CD4-positive, alpha-beta T cell (primary cell): ENCODE measurements at regions not wholly inside any gene's neighbourhood (a gene's known extent, or its start where the extent isn't known, plus 50 kb on each side); places are given as distances from the start of the nearest gene placed in this dataset.

Experiments used
- ATAC-seq: fragments of 200-7000 bp; cut with Tn5 transposase; one replicate; pipeline ENCODE4 v1.10.0; 2022; ENCODE audit warnings: mild to moderate bottlenecking; ENCODE audit not compliant: poor library complexity
- CTCF ChIA-PET: fragments of 350-600 bp; sonication (Branson Sonifier 250); formaldehyde crosslinking; loops from one replicate; lab custom pipeline; 2021; ENCODE audit warnings: antibody characterized with exemption, inconsistent platforms; lab: Charles Lee
- POLR2A ChIA-PET: fragments of 350-600 bp; sonication (Branson Sonifier 250); formaldehyde crosslinking; loops from one replicate; lab custom pipeline; 2021; ENCODE audit warnings: antibody characterized with exemption, inconsistent platforms; lab: Charles Lee
- DNase-seq, 14 experiments: peaks; one replicate each; pipeline ENCODE4 v3.0.0-alpha.2; 2013 to 2020; ENCODE audit warnings: mixed read lengths in 2 of 14
- H3K27ac ChIP-seq, 2 donors: one replicate each; pipeline versions ENCODE4 v1.5.1 to v1.7.0; 2013; ENCODE audit warnings: low read length in 2 of 2, low read depth in 1 of 2, mild to moderate bottlenecking in 1 of 2
- H3K27me3 ChIP-seq, 2 experiments: 1 replicate in 1 of 2; 2 replicates in 1 of 2; pipeline versions ENCODE4 v1.6.1 to v1.7.0; 2013; ENCODE audit warnings: low read length in 2 of 2, control low read depth in 1 of 2, mild to moderate bottlenecking in 1 of 2, moderate library complexity in 1 of 2; ENCODE audit not compliant: insufficient read depth in 2 of 2, control insufficient read depth in 1 of 2
- H3K36me3 ChIP-seq: one replicate; pipeline ENCODE4 v1.6.1; 2013; ENCODE audit warnings: low read length, control low read depth; ENCODE audit not compliant: insufficient read depth
- H3K4me1 ChIP-seq: one replicate; pipeline ENCODE4 v1.6.1; 2013; ENCODE audit warnings: low read length, control low read depth; ENCODE audit not compliant: insufficient read depth
- H3K4me3 ChIP-seq: one replicate; pipeline ENCODE4 v1.5.1; 2013; ENCODE audit warnings: mild to moderate bottlenecking, low read length, moderate library complexity
- H3K9me3 ChIP-seq, 2 experiments: 1 replicate in 1 of 2; 2 replicates in 1 of 2; pipeline versions ENCODE4 v1.6.1 to v1.7.0; 2013; ENCODE audit warnings: low read length in 2 of 2, mild to moderate bottlenecking in 2 of 2, control low read depth in 1 of 2, moderate library complexity in 1 of 2; ENCODE audit not compliant: control insufficient read depth in 1 of 2, insufficient read depth in 1 of 2
- H3K27ac Mint-ChIP-seq: one replicate; pipeline ENCODE4 v1.8.0; 2020; ENCODE audit warnings: mixed read lengths
- H3K27me3 Mint-ChIP-seq: one replicate; pipeline ENCODE4 v1.8.0; 2021; ENCODE audit warnings: mixed read lengths
- H3K36me3 Mint-ChIP-seq: one replicate; pipeline ENCODE4 v1.8.0; 2021; ENCODE audit warnings: low read depth, mixed read lengths
- H3K4me1 Mint-ChIP-seq: one replicate; pipeline ENCODE4 v1.8.0; 2021; ENCODE audit warnings: low read depth, mixed read lengths
- H3K4me3 Mint-ChIP-seq: one replicate; pipeline ENCODE4 v1.8.0; 2020; ENCODE audit warnings: mild to moderate bottlenecking, mixed read lengths
- H3K9me3 Mint-ChIP-seq: one replicate; pipeline ENCODE4 v1.8.0; 2020; ENCODE audit warnings: mixed read lengths
- intact Hi-C, 2 experiments: fragments of 100-400 bp; cut with DNase I in 1 of 2; cut with micrococcal nuclease in 1 of 2; formaldehyde crosslinking; loops; one replicate each; pipeline versions ENCODE4 v1.15.1 to v1.9.0; 2023 to 2025; cut with DNase I, micrococcal nuclease
- TF ChIP-seq, protein P1 (sequence below): fragments of 200-600 bp; IDR thresholded peaks from one replicate; pipeline ENCODE4 v1.8.0; 2022; ENCODE audit warnings: antibody characterized with exemption, mild to moderate bottlenecking

DNA sequence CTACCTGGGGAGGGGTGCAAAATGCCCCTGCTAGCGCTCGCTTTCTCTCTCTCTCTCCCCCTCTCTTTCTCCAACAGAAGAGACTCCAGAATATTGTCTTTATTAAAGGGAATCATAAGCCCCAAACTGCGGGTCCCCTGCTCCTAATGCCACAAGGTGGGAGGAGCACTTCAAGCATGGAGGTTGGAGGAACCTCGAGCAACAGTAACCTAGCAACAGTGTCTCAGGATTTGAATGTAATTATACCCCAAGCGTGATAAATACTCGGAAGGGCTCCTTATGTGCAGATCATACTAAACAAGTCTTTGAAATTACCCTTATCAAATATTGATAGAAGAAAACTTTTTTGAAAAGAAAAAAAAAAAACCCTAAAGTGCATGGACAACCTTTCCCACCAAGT is 582.2 kb upstream of the PPP2R3A start:
- Histone ChIP-seq H3K4me1 (no peaks in the 10 kb centered on the region), H3K27me3 (no peaks in the 10 kb centered on the region), H3K9me3 (peaks cover 0 to 12% of the 10 kb centered on the region in 2 experiments), H3K36me3 (no peaks in the 10 kb centered on the region), H3K4me3 (no peak overlapping the region), H3K27ac (no peak overlapping the region)
- Mint-ChIP-seq H3K4me3 (no peak overlapping the region), H3K36me3 (no peaks in the 10 kb centered on the region), H3K27ac (no peak overlapping the region), H3K4me1 (no peaks in the 10 kb centered on the region), H3K9me3 (peaks cover 13% of the 10 kb centered on the region), H3K27me3 (no peaks in the 10 kb centered on the region)
- TF ChIP-seq, protein P1, sequence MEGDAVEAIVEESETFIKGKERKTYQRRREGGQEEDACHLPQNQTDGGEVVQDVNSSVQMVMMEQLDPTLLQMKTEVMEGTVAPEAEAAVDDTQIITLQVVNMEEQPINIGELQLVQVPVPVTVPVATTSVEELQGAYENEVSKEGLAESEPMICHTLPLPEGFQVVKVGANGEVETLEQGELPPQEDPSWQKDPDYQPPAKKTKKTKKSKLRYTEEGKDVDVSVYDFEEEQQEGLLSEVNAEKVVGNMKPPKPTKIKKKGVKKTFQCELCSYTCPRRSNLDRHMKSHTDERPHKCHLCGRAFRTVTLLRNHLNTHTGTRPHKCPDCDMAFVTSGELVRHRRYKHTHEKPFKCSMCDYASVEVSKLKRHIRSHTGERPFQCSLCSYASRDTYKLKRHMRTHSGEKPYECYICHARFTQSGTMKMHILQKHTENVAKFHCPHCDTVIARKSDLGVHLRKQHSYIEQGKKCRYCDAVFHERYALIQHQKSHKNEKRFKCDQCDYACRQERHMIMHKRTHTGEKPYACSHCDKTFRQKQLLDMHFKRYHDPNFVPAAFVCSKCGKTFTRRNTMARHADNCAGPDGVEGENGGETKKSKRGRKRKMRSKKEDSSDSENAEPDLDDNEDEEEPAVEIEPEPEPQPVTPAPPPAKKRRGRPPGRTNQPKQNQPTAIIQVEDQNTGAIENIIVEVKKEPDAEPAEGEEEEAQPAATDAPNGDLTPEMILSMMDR, result no peak
- POLR2A ChIA-PET, result no interaction called here
- intact Hi-C loops, result no loop called here
- CTCF ChIA-PET, result no interaction called here
- ATAC-seq (no peak), DNase-seq (no peak)

DNA sequence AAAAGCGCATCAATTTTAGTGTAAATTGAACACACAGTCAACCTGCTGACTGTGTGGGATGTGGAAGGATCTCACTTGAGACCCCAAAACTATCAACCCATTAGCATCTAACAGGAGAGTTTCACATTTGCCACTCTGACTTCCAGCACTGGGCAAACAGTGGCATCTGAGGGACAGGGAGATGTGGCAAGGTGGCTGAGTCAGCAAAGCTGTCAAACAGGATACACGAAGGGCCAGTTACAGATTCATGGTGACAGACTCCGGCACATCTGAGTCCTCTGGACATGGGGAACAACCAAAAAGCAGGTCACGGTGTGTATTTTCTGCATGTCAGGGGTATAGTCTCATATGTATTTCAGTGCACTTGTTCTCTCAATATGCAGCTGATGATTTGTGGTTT is 573.4 kb upstream of the PPP2R3A start:
- no peaks in the 10 kb centered on the region for H3K4me1 ChIP-seq
- Mint-ChIP-seq H3K4me1 (no peaks in the 10 kb centered on the region), H3K9me3 (peaks cover 13% of the 10 kb centered on the region), H3K27ac (no peak overlapping the region), H3K36me3 (no peaks in the 10 kb centered on the region), H3K27me3 (no peaks in the 10 kb centered on the region), H3K4me3 (no peak overlapping the region)
- TF ChIP-seq, protein P1, result no peak
- POLR2A ChIA-PET, result no interaction called here
- H3K9me3 ChIP-seq, result peaks cover 5 to 8% of the 10 kb centered on the region in 2 experiments
- CTCF ChIA-PET, result no interaction called here
- no peak overlapping the region for H3K4me3 ChIP-seq
- intact Hi-C loops, result no loop called here
- DNase-seq, result no peak
- no peaks in the 10 kb centered on the region for H3K36me3 ChIP-seq
- no peak overlapping the region for H3K27ac ChIP-seq
- no peak for ATAC-seq
- no peaks in the 10 kb centered on the region for H3K27me3 ChIP-seq

- Histone ChIP-seq H3K36me3 (no peaks in the 10 kb centered on the region), H3K27ac (no peak overlapping the region), H3K27me3 (no peaks in the 10 kb centered on the region), H3K4me3 (no peak overlapping the region), H3K4me1 (no peaks in the 10 kb centered on the region), H3K9me3 (peaks cover 5 to 8% of the 10 kb centered on the region in 2 experiments)
- no peaks in the 10 kb centered on the region for H3K27me3 Mint-ChIP-seq
- TF ChIP-seq, protein P1, result no peak
- intact Hi-C loops, result no loop called here
- no peak overlapping the region for H3K27ac Mint-ChIP-seq
- no peak for ATAC-seq
- POLR2A ChIA-PET, result no interaction called here
- H3K9me3 Mint-ChIP-seq, result peaks cover 9% of the 10 kb centered on the region
- CTCF ChIA-PET, result no interaction called here
- no peak for DNase-seq
- no peaks in the 10 kb centered on the region for H3K36me3 Mint-ChIP-seq
- H3K4me1 Mint-ChIP-seq, result no peaks in the 10 kb centered on the region
- no peak overlapping the region for H3K4me3 Mint-ChIP-seq
Observed at GRCh38 chr3:135393159-135393558, 572.4 kb upstream of the PPP2R3A start.
